GM21526 (cell line): ENCODE measurements at regions not wholly inside any gene's neighbourhood (a gene's known extent, or its start where the extent isn't known, plus 50 kb on each side); places are given as distances from the start of the nearest gene placed in this dataset.

Experiments used
- ATAC-seq: cut with Tn5 transposase; IDR thresholded peaks from one replicate; pipeline ENCODE4 v1.9.1; 2021; ENCODE audit warnings: moderate library complexity; ENCODE audit not compliant: unreplicated experiment, low FRiP score

GRCh38 chr6:79777713-79778579, 146.8 kb downstream of the SH3BGRL2 start:
- ATAC-seq: peak; percentile 88

GRCh38 chr6:79776076-79776475, 144.9 kb downstream of the SH3BGRL2 start:
- no peak for ATAC-seq

- ATAC-seq: no peak
These were observed 144.1 kb downstream of the SH3BGRL2 start for GRCh38 chr6:79775222-79775621.

GRCh38 chr6:79764747-79765146, 133.6 kb downstream of the SH3BGRL2 start:
- no peak for ATAC-seq

- ATAC-seq: no peak
These were observed 132.2 kb downstream of the SH3BGRL2 start for GRCh38 chr6:79763301-79763700.

- ATAC-seq: no peak
These were observed 131.2 kb downstream of the SH3BGRL2 start for GRCh38 chr6:79762370-79762769.

- ATAC-seq: no peak
These were observed 125.4 kb downstream of the SH3BGRL2 start for GRCh38 chr6:79756496-79756895.

- ATAC-seq: no peak
These were observed 124.8 kb downstream of the SH3BGRL2 start for GRCh38 chr6:79755967-79756366.
